Esophagus squamous epithelium (tissue), 4 donors: ENCODE measurements at regions not wholly inside any gene's neighbourhood (a gene's known extent, or its start where the extent isn't known, plus 50 kb on each side); places are given as distances from the start of the nearest gene placed in this dataset.

Experiments
- CTCF ChIP-seq, 6 experiments: fragments of 450-650 bp in 4 of 6; fragments of 200-600 bp in 2 of 6; sonication (generic) in 2 of 6; IDR thresholded peaks; one replicate each; pipeline ENCODE4 v1.5.1; 2016 to 2019; ENCODE audit warnings: antibody characterized with exemption in 6 of 6, mild to moderate bottlenecking in 4 of 6, moderate library complexity in 4 of 6
- POLR2A ChIP-seq, 4 donors: fragments of 450-650 bp; IDR thresholded peaks; one replicate each; pipeline ENCODE4 v1.6.1; 2017; ENCODE audit warnings: antibody characterized with exemption in 4 of 4, mild to moderate bottlenecking in 4 of 4, moderate library complexity in 3 of 4

DNA sequence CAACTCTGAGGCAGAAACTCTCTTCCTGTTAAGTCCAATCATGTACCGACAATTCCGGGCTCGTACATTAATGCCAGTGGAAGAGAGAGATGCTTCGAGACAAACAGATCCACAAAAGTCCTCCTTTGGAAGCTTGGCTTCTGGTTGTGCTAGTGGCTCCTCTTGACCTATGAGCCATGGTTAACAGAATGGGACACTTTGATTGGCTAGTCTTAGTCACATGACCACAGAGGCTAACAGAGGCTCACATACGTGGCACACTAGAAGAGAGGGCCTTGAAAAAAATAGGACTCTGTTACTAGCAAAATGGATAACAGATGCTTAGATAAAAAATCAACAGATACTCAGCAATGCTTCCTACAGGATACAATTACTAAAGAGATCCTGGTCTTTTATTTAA is 1211.9 kb upstream of the GYPC start:
- TF ChIP-seq CTCF (IDR thresholded peaks at IDR 0.05) (no peak), POLR2A (IDR thresholded peaks at IDR 0.05) (no peak)
